Activated CD4-positive, CD25-positive, alpha-beta regulatory T cell (primary cell): ENCODE measurements at regions not wholly inside any gene's neighbourhood (a gene's known extent, or its start where the extent isn't known, plus 50 kb on each side); places are given as distances from the start of the nearest gene placed in this dataset.
"Not testable (repeated sequence)": the region's sequence is repeated elsewhere in the genome, so short reads cannot be mapped to it uniquely, and the experiment has no call there.

ENCODE experiments used
- DNase-seq, 4 experiments: peaks; one replicate each; lab custom pipeline; 2025; lab: John Stamatoyannopoulos, UW

DNA sequence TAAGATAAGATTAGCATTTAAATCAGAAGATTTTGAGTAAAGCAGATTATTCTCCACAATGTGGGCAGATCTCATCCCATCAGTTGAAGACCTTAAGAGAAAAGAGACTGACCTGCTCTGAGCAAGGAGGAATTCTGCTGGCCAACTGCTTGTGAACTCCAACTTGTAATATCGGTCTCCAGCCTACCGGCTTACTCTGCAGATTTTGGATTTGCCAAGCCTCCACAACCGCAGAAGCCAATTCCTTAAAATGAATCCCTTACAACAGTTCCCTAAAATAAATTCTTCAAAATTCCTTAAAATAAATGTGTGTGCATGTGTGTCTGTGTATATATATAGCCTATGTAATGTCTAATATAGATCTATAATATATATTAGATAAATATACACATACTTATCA lies 107.4 kb upstream of the KLF13 start:
- no peak for DNase-seq

DNA sequence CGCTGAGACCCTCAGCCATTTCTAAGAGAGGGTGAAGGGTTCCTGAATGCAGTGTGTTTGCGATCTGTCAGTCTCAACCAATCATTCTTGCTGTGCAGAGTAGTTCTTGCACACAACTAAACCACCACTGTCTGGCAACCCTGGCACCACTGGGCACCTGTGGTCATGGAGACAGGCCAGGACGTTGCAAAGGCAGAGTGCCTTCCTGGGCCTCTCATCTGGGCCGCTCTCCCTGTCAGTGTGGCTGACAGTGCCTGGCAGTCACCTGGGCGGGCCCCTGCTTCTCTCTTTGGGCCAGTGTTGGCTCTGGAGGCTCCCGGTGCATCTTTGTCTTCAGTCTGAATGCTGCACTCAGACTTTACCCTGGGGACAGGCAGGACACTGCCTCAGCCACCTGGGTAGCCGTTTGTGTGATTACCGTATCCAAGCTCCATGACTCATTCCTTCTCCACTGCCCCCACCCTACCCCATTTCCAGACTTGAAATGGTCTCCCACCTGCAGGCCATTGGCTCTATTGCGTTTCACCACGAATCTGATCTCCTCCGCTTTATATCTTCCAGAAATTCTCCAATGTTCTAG lies 104.6 kb upstream of the KLF13 start:
- DNase-seq, result no peak

DNA sequence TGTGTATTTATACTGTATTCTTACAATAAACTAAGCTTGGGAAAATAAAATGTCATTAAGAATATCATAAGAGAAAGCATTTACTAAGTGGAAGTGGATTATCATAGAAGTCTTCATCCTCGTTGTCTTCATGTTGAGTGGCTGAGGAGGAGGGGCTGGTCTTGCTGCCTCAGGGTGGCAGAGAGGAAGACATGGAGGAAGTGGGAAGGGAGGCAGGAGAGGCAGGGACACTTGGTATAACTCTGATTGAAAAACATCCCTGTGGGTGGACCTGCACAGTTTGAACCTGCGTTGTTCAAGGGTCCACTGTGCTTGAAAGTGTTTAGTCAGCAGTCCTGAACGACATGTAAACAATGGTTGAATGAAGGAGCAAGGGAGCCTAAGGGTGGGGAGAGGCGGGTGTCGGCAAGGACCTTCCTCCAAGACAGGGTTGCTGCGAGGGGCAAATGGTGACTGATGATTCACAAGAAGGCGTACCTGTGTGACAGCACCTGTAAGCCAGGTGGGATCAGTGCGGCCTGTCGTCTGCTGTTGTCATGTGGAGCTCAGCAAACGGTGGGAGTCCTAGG lies 103.8 kb upstream of the KLF13 start:
- no peak for DNase-seq

DNA sequence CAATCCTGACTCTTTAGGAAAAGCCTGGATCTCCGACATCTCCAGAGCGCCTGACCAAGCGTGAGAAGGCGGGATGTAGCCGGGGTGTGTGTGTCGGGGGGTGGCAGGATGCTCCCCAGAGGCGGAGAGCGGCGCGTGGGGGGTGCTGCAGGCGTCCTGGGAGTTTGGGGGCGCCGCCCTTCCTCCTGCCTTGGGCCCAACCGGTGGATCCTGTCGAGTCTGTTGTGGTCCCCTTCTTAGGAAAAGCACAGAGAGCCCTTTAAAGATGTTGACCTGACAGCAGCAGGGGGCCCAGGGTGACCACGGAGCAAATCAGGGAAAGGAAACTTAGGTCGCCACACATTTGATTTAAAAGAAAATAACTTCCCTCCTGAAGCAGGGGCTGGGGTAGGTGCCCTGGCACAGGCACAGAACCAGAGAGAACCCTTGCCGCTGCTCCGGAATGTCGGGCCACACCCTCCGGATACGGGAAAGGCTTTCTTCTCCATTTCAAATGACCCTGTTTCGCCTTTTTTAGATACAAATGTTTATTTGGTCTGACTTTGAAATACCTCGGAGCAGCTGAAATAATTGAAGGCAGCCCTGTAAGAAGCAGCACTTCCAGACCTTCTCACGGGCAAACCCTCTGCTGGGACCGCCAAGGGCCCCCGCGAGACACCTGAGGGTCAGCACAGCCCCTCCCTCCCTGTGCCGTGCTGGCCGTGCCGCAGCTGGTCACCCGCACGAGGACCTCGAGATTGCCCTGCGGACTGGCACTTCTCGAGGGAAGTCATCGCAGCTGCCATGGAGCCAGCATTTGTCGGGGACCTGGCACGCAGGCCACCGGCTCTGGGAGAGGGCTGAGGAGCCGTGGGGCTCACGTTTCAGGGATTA lies 102.9 kb upstream of the KLF13 start:
- DNase-seq, result no peak

DNA sequence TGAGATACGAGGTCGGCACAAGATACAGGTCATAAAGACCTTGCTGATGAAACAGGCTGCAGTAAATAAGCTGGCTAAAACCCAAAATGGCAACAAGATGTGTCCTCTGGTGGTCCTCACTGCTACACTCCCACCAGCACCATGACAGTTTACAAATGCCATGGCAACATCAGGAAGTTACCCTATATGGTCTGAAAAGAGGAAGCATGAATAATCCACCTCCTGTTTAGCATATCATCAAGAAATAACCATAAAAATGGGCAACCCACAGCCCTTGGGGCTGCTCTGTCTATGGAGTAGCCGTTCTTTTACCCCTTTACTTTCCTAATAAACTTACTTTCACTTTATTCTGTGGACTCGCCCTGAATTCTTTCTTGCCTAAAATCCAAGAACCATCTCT lies 102.0 kb upstream of the KLF13 start:
- DNase-seq, result not testable (repeated sequence)

DNA sequence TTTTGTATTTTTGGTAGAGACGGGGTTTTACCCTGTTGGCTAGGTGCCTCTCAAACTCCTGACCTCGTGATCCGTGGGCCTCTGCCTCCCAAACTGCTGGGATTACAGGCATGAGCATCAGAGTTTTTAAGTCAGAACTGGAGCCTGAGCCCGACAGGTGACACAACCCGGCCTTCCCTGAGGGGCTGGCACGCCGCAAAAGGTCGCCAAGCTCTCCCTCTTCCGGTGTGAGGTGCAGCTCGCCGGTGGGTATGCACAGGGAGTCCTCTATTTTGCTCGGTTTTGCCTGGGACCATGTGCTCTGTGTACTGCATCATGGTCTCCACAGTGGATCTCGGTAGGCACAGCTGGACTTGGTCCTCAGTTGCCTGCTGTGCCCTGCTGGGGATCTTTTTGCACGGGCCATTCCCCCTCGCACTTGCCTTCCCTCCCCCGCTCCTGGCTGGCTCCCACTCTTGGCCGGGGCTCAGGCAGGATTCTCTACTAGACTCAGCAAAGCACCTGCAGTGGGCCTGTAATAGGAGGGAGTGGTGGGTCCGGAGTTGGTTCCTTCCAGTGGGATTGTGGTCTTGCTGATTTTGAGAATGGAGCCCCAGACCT lies 101.2 kb upstream of the KLF13 start:
- no peak for DNase-seq

DNA sequence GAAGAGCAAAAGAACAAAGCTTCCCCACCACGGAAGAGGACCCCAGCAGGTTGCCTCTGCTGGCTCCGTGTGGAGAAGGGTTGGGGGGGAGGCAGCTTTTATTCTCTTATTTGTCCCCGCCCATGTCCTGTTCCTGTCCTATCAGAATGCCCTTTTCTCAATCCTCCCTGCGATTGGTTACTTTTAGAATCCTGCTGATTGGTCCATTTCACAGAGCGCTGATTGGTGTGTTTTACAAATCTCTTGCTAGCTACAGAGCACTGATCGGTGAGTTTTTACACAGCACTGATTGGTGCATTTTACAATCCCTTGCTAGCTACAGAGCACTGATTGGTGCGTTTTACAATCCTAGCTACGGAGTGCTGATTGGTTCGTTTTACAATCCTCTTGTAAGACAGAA lies 100.6 kb upstream of the KLF13 start:
- no peak for DNase-seq

DNA sequence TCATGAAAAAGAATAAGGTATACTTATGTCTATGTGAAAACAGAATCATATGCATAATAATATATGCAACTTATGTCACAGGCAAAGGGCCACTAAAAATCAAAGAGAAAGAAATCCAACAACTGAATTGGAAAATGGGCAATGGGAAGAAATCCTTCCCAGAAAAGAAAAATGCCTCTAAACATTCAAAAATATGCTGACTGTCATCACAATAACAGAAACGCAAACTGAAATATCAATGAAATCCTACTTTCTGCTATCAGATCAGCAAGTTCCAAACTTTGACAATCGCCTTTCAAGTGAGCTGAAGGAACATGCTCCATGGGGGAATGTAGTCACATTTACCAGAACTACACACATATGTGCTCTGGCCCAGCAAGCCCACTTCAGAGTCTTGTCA lies 99.4 kb upstream of the KLF13 start:
- no peak for DNase-seq

DNA sequence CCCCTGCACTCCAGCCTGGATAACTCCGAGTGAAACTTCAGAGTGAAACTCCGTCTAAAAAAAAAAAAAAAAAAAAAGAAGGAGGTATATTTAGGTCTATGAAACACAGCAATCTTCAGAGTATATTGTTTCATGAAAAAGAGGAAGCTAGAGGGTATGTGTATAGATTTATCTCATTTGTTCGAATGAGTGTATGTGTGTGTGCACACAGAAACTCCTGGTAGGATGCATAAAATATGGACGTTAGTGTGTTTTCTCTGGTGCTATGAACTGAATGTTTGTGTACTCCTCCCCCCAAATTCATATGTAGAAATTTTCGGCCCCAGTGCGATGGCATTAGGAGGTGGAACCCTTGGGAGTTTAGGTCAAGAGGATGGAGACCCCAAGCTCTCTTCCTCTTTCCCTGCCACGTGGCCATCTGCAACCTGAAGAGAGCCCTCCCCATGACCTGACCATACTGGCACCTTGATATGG lies 98.6 kb upstream of the KLF13 start:
- DNase-seq, result no peak

DNA sequence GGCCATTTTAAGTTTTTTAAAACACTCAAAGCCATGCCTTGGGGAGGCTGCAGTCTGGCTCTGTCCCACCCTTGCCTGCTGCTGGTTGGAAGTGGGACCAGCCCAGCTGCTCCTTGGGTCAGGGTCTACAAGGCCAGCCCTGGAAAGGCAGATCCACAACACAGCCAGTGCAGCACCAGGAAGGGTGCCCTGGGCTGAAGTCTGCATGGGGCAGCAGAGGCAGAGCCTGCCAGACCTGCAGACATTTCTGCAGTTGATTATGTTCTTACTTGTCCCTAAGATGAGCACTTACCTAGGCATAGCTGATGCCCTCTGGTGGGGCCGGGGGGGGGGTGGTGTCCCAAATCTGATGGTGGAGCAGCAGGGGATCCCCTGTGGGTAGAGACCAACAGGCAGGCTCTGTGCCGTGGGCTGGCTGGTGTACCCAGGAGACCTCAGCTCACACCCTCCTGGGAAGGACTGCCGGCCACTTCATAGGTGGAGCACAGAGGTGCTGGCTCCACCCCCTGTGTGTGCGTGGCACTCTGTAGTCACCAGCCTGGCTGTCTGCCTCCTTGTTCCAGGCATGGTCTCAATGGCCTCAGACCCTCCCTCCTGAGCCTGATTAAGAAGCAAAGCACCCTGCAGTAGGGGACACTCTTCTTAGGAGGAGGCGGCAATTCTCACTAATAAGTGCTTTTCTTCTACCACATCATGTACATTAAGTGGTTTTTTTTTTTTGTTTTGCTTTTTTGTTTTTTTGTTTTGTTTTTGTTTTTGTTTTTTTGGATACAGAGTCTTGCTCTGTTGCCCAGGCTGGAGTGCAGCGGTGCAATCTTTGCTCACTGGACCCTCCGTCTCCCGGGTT lies 97.4 kb upstream of the KLF13 start:
- no peak for DNase-seq

DNA sequence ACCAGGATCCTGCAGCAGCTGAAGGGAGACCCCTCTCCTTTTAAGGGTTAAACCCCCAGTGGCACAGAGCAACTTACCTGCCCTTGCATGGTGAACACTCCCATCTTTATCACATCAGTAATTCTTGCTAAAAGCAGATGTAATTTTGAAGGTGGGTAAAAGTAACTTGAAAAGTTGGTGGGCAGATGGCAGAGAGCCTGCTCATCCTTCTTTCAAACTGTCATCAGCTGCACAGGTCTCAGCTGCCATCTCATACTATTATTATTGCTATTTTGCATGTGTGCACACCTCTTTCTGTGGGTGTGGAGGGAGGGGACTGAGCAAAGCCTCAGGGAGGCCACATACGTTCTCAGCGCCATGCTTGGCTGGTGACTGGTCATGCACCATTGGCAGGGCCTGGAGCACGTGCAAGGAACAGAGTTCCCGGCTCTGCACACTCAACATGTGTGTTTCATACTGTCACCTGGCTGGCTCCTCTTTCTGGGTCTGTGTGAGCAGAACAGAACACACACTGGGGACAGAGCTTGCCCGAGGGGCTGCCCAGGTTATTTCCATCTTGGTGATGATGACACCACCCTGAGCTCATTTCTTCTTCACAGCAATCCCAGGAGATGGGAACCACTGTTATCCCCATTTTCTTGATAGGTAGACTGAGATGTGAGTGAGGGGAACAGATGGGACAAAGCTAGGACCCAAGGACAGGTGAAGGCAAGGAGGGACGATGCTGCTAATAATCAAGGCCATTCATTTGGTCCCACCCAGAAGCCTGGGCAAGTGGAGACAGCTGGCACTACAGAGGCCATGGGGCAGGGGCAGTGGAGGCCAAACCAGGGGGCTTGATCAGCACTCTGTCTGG lies 95.8 kb upstream of the KLF13 start:
- no peak for DNase-seq

DNA sequence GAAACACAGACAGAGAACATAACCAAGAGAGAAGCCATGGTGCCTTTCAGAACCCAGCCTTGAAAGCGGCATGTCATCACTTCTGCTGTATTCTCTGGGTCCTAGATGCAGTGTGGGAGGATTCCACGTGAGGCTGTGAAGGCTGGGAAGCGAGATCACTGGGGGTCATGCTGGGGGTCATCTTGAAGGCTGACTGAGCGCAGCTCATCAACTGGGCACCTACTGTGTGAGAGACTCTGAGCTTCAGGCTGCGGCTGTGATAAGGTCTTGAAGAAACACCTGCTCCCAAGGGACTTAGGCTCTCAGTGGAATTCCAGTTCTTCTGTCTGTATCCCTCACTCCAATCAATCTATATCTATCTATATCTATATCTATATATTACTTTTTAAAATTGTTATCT lies 91.8 kb upstream of the KLF13 start:
- no peak for DNase-seq

DNA sequence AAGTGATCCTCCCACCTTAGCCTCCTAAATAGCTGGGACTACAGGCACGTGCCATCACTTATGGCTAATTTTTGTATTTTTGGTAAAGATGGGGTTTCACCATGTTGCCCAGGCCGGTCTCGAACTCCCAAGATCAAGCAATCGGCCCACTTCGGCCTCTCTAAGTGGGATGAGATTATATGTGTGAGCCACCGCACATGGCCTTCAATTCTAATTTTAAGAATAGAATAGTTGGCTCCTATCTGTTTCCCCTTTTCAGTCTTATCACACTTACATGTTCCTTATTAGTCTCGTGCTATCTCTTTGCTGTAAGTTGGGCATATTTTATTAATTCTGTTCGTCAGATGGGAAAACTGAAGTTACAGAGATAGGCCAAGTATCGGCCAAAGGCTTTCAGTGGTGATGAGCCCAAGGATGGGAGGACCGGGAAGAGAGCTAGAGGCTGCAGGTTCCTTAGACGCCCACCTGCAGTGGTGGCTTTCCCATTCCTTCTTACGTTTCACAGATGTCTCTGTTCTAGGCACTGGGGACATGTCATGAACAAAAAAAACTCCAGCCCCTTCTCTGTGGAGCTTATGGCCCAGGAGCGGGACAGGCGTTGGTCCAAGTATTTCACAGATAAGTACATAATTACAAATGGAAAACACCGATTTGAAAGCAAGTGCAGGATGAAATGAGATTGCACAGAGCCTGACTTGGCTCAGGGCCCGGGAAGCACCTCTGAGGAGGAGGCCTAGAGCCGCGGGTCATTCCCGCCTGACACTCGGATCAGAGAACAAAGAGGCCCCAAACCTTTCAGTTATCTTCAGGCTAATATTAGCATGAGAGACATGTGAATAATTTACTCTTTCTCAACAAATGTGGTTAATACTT lies 91.1 kb upstream of the KLF13 start:
- DNase-seq, result no peak

DNA sequence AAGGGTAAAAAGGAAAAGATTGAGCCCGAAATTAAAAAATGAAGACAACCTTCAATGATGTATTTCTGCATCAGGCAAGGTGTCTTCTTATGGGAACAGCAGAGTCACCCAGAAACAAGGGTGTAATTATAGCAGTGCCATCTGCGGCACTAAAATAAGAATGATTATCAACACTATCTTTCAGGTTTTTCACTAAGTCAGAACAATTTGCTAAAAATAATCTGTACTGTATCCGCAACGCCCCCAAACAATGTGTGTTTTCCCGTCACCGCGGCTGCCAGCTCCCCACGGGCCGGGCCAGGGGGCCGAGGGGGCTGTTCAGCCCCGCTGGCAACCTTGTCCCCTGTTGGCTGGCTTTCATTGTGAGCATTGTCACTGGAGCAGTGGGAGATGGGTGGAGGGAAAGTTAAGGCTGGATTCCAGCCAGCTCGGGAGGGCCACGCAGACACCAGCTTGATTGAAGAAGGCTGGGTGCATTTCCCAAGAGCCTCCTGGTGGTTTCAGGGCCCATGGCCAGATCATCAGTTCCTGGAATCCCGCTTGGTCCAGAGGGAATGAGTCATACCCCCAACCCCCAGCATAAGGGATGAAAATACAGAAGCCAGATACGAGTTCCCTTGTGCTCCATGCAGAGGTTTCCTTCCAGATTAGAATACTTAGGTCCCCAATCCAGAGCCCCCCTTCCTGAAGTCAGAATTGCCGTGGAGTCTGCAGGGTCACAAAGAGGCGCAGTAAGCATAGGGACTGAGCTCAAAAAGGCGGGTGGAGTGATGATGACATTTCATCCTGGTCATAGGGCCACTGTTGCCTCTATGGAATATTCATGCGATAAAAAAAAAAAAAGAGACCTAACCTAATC lies 90.2 kb upstream of the KLF13 start:
- no peak for DNase-seq

DNA sequence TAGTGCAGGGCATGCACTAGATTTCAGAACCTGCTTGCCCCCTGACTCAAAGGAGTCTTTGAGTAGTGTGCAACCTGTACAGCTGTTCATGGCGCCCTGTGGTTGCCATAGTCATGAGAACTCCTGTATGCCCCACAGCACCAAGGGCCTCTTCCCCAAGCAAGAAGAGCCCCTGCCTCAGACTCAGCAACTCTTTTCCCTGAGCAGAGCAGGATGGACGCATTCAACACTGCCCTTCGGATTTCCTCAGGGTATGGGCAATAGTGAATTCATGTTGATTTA lies 89.7 kb upstream of the KLF13 start:
- no peak for DNase-seq

DNA sequence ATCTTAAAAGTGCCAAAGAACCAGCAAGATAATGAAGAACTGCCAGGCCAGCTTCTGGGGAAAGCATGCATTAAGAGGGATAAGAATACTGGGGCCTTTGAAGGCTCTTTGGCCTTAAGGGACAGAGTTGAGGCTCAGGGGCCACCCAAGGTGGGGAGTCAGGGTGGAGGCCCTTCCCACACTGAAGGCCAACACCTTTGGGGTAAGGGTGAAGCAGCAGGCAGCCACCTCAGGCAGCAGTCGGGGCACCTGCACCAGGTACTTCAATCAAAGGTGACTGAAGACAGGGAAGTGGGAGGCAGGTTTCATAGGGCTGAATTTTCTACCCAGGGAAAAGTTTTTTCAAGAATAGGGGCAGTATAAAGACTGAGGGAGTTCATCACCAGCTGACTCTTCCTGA lies 87.7 kb upstream of the KLF13 start:
- DNase-seq, result no peak

DNA sequence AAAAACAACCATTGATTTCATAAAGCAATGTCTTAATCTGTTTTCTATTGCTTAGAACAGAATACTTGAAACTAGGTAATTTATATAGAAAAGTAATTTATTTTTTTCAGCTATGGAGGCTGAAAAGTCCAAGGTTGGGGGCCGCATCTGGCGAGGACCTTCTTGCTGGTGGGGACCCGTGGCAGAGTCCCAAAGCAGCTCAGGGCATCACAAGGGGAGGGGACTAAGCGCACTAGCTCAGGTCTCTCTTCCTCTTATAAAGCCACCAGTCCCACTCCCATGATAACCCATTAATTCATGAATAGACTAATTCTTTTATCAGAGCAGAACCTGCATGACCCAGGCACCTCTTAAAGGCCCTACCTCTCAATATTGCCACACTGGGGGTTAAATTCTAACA lies 87.2 kb upstream of the KLF13 start:
- DNase-seq, result no peak

DNA sequence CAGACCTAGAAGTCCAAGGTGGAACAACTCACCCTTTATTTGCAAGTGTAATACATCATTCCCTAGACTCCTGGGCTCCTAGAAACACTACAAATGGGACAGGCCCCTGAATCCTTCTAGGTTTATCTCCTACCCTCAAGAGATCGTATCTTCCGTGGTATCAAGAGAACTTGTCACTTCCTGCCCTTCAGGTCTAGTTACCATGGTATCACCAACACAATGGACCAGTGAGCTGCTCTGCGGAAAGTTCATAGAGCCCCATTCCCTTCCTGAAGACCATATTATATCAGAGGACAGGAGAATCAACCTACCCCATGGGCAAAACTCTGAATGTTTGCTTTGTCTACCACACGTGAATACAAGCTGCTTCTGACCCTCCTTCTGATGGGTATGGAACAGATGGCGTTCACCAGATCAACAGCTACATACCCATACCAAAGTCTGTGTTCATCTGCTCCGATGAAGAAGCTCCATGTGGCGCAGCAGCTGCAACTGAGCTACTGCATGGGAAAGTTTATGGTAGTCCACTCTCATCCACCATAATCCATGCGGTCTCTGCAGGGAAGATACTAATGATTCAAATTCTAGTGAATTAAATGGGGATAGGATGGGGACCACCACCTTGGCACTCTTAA lies 84.6 kb upstream of the KLF13 start:
- DNase-seq, result no peak

DNA sequence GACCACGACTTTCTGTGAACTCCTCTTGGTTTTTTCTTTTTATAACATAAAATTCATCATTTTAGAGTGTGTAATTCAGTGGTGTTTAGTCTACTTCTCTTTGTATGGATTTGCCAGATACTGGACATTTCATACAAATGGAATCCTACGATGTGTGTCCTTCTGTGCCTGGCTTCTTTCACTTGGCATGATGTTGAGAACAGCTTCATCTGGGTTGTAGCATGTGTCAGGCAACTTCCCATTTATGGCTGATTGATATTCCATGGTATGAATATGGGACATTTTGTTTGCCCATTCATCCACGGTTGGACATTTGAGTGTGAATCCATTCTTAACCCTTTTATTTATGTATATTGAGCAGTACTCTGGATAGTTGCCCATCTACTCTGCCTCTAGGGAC lies 82.7 kb upstream of the KLF13 start:
- no peak for DNase-seq
